H1 (cell line): ENCODE measurements at regions not wholly inside any gene's neighbourhood (a gene's known extent, or its start where the extent isn't known, plus 50 kb on each side); places are given as distances from the start of the nearest gene placed in this dataset.
"Not testable (repeated sequence)": the region's sequence is repeated elsewhere in the genome, so short reads cannot be mapped to it uniquely, and the experiment has no call there.

Experiments used
- CTCF ChIA-PET: fragments of 300-600 bp; sonication (Branson Sonifier 250); formaldehyde crosslinking; loops from one replicate; lab custom pipeline; 2021; ENCODE audit not compliant: partially characterized antibody; lab: Charles Lee
- POLR2A ChIA-PET: fragments of 300-600 bp; sonication (Branson Sonifier 250); formaldehyde crosslinking; loops from one replicate; lab custom pipeline; 2021; ENCODE audit warnings: inconsistent platforms; ENCODE audit not compliant: partially characterized antibody; lab: Charles Lee
- DNase-seq, 2 experiments: peaks; one replicate each; pipeline versions ENCODE4 v3.0.0 to v3.0.0-alpha.2; 2010 to 2022; ENCODE audit warnings: low spot score in 2 of 2, low read depth in 1 of 2, mixed read lengths in 1 of 2
- FAIRE-seq: peaks from 2 replicates; lab custom pipeline; 2011; peaks lifted over from hg19 to GRCh38; lab: Jason Lieb, UNC
- H2AFZ ChIP-seq: 2 replicates; pipeline ENCODE4 v1.8.1; 2012; ENCODE audit warnings: low read length, inconsistent platforms
- H2AK5ac ChIP-seq: 2 replicates; pipeline ENCODE4 v1.6.1; 2013; ENCODE audit warnings: low read depth, low read length
- H2BK120ac ChIP-seq: replicated peaks from 2 replicates; pipeline ENCODE3; 2013; ENCODE audit warnings: low read depth, low read length, inconsistent platforms
- H2BK12ac ChIP-seq: 2 replicates; pipeline ENCODE4 v1.6.1; 2013; ENCODE audit warnings: low read depth, low read length
- H2BK15ac ChIP-seq: 2 replicates; pipeline ENCODE4 v1.6.1; 2013; ENCODE audit warnings: low read length
- H2BK20ac ChIP-seq: 2 replicates; pipeline ENCODE4 v1.6.1; 2013; ENCODE audit warnings: low read length
- H2BK5ac ChIP-seq: 2 replicates; pipeline ENCODE4 v1.6.1; 2013; ENCODE audit warnings: low read depth, low read length
- H3K14ac ChIP-seq: 2 replicates; pipeline ENCODE4 v1.6.1; 2013; ENCODE audit warnings: inconsistent platforms; ENCODE audit not compliant: insufficient read length
- H3K18ac ChIP-seq: 2 replicates; pipeline ENCODE4 v1.6.1; 2013; ENCODE audit warnings: low read length; ENCODE audit errors: extremely low read depth
- H3K23ac ChIP-seq: 2 replicates; pipeline ENCODE4 v1.6.1; 2013; ENCODE audit warnings: inconsistent platforms; ENCODE audit not compliant: insufficient read length
- H3K23me2 ChIP-seq: 2 replicates; pipeline ENCODE4 v1.6.1; 2013; ENCODE audit warnings: low read depth, low read length
- H3K27ac ChIP-seq: 2 replicates; pipeline ENCODE4 v1.6.1; 2011; ENCODE audit warnings: low read depth, low read length, inconsistent platforms
- H3K27me3 ChIP-seq, 4 experiments: replicated peaks in 1 of 4; 1 replicate in 1 of 4; 2 replicates in 3 of 4; pipeline versions ENCODE4 v1.6.1 to v1.8.1; 2011 to 2013; ENCODE audit warnings: low read length in 3 of 4, mild to moderate bottlenecking in 3 of 4, inconsistent platforms in 2 of 4, mixed read lengths in 2 of 4, moderate library complexity in 1 of 4; ENCODE audit not compliant: control insufficient read depth in 3 of 4, insufficient read depth in 3 of 4; ENCODE audit errors: extremely low read depth in 1 of 4
- H3K36me3 ChIP-seq, 4 experiments: 2 replicates each; pipeline versions ENCODE4 v1.6.1 to v1.8.1; 2011 to 2013; ENCODE audit warnings: mild to moderate bottlenecking in 4 of 4, low read length in 3 of 4, moderate library complexity in 2 of 4, control low read depth in 1 of 4, inconsistent platforms in 1 of 4; ENCODE audit not compliant: insufficient read depth in 4 of 4, control insufficient read depth in 2 of 4
- H3K4ac ChIP-seq: replicated peaks from 2 replicates; pipeline ENCODE3; 2013; ENCODE audit warnings: low read length, low read depth, mixed read lengths, inconsistent platforms; ENCODE audit not compliant: insufficient read length
- H3K4me1 ChIP-seq, 4 experiments: replicated peaks in 1 of 4; 1 replicate in 1 of 4; 2 replicates in 3 of 4; pipeline versions ENCODE4 v1.6.1 to v1.8.1; 2011 to 2013; ENCODE audit warnings: low read length in 3 of 4, inconsistent platforms in 2 of 4, mixed read lengths in 1 of 4; ENCODE audit not compliant: insufficient read depth in 4 of 4, control insufficient read depth in 3 of 4
- H3K4me2 ChIP-seq, 2 experiments: 2 replicates each; pipeline versions ENCODE4 v1.6.1 to v1.8.1; 2011 to 2013; ENCODE audit warnings: low read depth in 2 of 2, low read length in 2 of 2, control low read depth in 1 of 2, inconsistent platforms in 1 of 2, mild to moderate bottlenecking in 1 of 2; ENCODE audit not compliant: insufficient read depth in 1 of 2
- H3K4me3 ChIP-seq, 4 experiments: fragments of 200-600, 300-600 bp in 1 of 4; sonication (generic), shearing (Covaris generic), sonication (Bioruptor Twin) in 1 of 4; 2 replicates each; pipeline versions ENCODE4 v1.5.1 to v1.8.1; 2011 to 2016; ENCODE audit warnings: low read length in 4 of 4, low read depth in 3 of 4, control low read depth in 2 of 4, inconsistent platforms in 2 of 4, mild to moderate bottlenecking in 2 of 4, mixed read lengths in 1 of 4, moderate library complexity in 1 of 4; ENCODE audit not compliant: insufficient read depth in 2 of 4; ENCODE audit errors: extremely low read depth in 1 of 4
- H3K56ac ChIP-seq: replicated peaks from 2 replicates; pipeline ENCODE3; 2013; ENCODE audit warnings: low read depth, mild to moderate bottlenecking, mixed read lengths, low read length, inconsistent platforms; ENCODE audit not compliant: insufficient read length
- H3K79me1 ChIP-seq: 2 replicates; pipeline ENCODE4 v1.6.1; 2013; ENCODE audit warnings: low read depth, low read length, control low read depth
- H3K79me2 ChIP-seq, 2 experiments: 2 replicates each; pipeline versions ENCODE4 v1.6.1 to v1.8.1; 2012 to 2013; ENCODE audit warnings: low read length in 2 of 2, mild to moderate bottlenecking in 2 of 2, inconsistent platforms in 1 of 2; ENCODE audit not compliant: insufficient read depth in 2 of 2, control insufficient read depth in 1 of 2
- H3K9ac ChIP-seq, 4 experiments: replicated peaks in 1 of 4; 1 replicate in 1 of 4; 2 replicates in 3 of 4; pipeline versions ENCODE4 v1.6.1 to v1.8.1; 2011 to 2013; ENCODE audit warnings: low read depth in 3 of 4, low read length in 3 of 4, control low read depth in 2 of 4, mild to moderate bottlenecking in 2 of 4, moderate library complexity in 2 of 4, inconsistent platforms in 1 of 4; ENCODE audit errors: extremely low read depth in 1 of 4
- H3K9me3 ChIP-seq, 2 experiments: 2 replicates each; pipeline versions ENCODE4 v1.6.1 to v1.8.1; 2012 to 2013; ENCODE audit warnings: mild to moderate bottlenecking in 2 of 2, moderate library complexity in 2 of 2, control low read depth in 1 of 2, inconsistent platforms in 1 of 2, low read depth in 1 of 2, low read length in 1 of 2, mixed read lengths in 1 of 2; ENCODE audit not compliant: insufficient read depth in 2 of 2
- H4K20me1 ChIP-seq, 2 experiments: replicated peaks in 1 of 2; 2 replicates each; pipeline versions ENCODE3 to v1.8.1; 2011 to 2013; ENCODE audit warnings: inconsistent platforms in 2 of 2, low read length in 2 of 2, mild to moderate bottlenecking in 1 of 2; ENCODE audit not compliant: insufficient read depth in 2 of 2, control insufficient read depth in 1 of 2
- H4K5ac ChIP-seq: 2 replicates; pipeline ENCODE4 v1.6.1; 2013; ENCODE audit warnings: low read length, low read depth, mixed read lengths, inconsistent platforms; ENCODE audit not compliant: insufficient read length
- H4K8ac ChIP-seq: 2 replicates; pipeline ENCODE4 v1.8.0; 2013; ENCODE audit warnings: mild to moderate bottlenecking, moderate library complexity, low read length, inconsistent platforms; ENCODE audit not compliant: insufficient read depth; ENCODE audit errors: extremely low read depth
- H4K91ac ChIP-seq: replicated peaks from 2 replicates; pipeline ENCODE3; 2013; ENCODE audit warnings: low read length, mixed read lengths, inconsistent platforms; ENCODE audit not compliant: insufficient read length
- CREB1 ChIP-seq: IDR thresholded peaks from 2 replicates; pipeline ENCODE4 v1.6.1; 2012; ENCODE audit warnings: inconsistent platforms
- SIN3A ChIP-seq, 2 experiments: IDR thresholded peaks in 1 of 2; conservative IDR thresholded peaks in 1 of 2; 2 replicates each; pipeline ENCODE4 v1.6.1; 2011 to 2012; ENCODE audit warnings: low read length in 2 of 2, improper control_type of control experiment in 1 of 2, low read depth in 1 of 2, mild to moderate bottlenecking in 1 of 2
- SP1 ChIP-seq: IDR thresholded peaks from 2 replicates; pipeline ENCODE4 v1.6.1; 2011; ENCODE audit warnings: low read depth, low read length
- WGBS, 2 experiments: shearing (Covaris generic) in 1 of 2; methylation state at CpG; one replicate each; pipeline versions ENCODE4 v1.1.6 to v1.1.7; 2013 to 2015; ENCODE audit warnings: low lambda C conversion rate in 2 of 2, mixed read lengths in 2 of 2, inconsistent platforms in 1 of 2, low coverage in 1 of 2, missing lambda C conversion rate in 1 of 2; ENCODE audit not compliant: insufficient replicate concordance in 2 of 2, insufficient coverage in 1 of 2, insufficient read length in 1 of 2; ENCODE audit errors: extremely low coverage in 1 of 2, missing lambda C conversion rate in 1 of 2; 5-methylcytosine and 5-hydroxymethylcytosine counted together

DNA sequence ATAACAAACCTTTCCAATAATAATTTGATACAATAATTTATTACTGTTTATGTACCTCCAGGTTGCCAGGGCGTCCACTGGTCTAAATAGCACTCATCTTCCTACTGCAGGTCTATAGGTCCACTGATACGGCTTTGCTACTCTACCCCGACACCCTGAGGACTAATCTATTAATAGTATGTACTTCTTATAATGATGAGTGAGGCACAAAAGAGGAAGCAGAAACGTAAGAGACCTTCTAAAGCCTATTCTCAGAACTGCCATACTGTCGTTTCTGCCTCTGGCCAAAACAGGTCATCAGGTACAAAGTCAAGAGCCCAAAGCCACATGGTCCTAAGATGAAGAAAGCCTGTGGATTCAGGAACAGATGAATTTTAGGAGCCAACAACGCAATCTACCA, 163.2 kb upstream of the GRM7 start:
- DNase-seq = no peak
- Histone ChIP-seq H2AFZ (no peak overlapping the region), H2BK12ac (no peak overlapping the region), H2BK15ac (no peak overlapping the region), H3K4me1 (peaks cover 0 to 2% (median 0%) of the 10 kb centered on the region in 4 experiments; a peak in 1 of 7 replicates), H3K27ac (no peak overlapping the region), H2BK20ac (no peak overlapping the region), H2AK5ac (no peak overlapping the region), H2BK120ac (no peak overlapping the region), H4K8ac (no peak overlapping the region), H3K4me2 (no peak overlapping the region), H4K5ac (no peak overlapping the region), H3K56ac (no peak overlapping the region), H3K9ac (no peak overlapping the region), H3K4ac (no peak overlapping the region), H3K23me2 (no peaks in the 10 kb centered on the region), H3K23ac (no peak overlapping the region), H4K20me1 (no peaks in the 10 kb centered on the region), H3K79me1 (no peaks in the 10 kb centered on the region), H3K9me3 (no peaks in the 10 kb centered on the region; a peak in 1 of 4 replicates), H3K4me3 (no peak overlapping the region), H3K27me3 (no peaks in the 10 kb centered on the region), H3K14ac (no peak overlapping the region), H3K36me3 (no peaks in the 10 kb centered on the region), H3K18ac (no peak overlapping the region), H3K79me2 (no peaks in the 10 kb centered on the region), H2BK5ac (no peak overlapping the region), H4K91ac (no peak overlapping the region)
- ChIA-PET POLR2A (no interaction called here), CTCF (no interaction called here)
- 88% methylated on average over 6 of the region's 6 CpGs; no CpG with 5 or more reads in 1 of the 2 experiments for WGBS, 2 experiments
- TF ChIP-seq CREB1 (no peak), SIN3A (conservative IDR thresholded peaks at IDR 0.05 in 1 of 2, IDR thresholded peaks at IDR 0.05 in 1 of 2; ENCODE audit: low read depth in 1 of 2, low read length in 2 of 2) (no peak), SP1 (no peak)
- no peak for FAIRE-seq

DNA sequence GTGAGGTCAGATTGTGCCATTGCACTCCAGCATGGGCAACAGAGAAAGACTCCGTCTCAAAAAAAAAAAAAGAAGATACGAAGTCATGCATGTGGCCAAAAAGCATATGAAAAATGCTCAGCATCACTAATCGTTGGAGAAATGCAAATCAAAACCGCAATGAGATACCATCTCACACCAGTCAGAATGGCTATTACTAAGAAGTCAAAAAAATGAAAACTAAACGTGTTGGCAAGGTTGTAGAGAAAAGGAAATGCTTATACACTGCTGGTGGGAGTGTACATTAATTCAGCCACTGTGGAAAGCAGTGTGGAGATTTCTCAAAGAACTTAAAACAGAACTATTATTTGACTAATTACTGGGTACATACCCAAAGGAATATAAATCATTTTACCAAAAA, 156.1 kb upstream of the GRM7 start:
- H4K91ac ChIP-seq, H3K4ac ChIP-seq, POLR2A ChIA-PET, H4K20me1 ChIP-seq, H2BK20ac ChIP-seq, H2BK15ac ChIP-seq, H4K8ac ChIP-seq, H3K27ac ChIP-seq, H3K23ac ChIP-seq, H3K4me2 ChIP-seq, H3K18ac ChIP-seq, H2BK12ac ChIP-seq, FAIRE-seq, H3K27me3 ChIP-seq, H2AK5ac ChIP-seq, H3K4me1 ChIP-seq, H2AFZ ChIP-seq, H3K56ac ChIP-seq, H3K36me3 ChIP-seq, H3K79me1 ChIP-seq, H3K23me2 ChIP-seq, H2BK120ac ChIP-seq, H4K5ac ChIP-seq, H3K79me2 ChIP-seq, H3K4me3 ChIP-seq, DNase-seq, H3K14ac ChIP-seq, CTCF ChIA-PET, H3K9ac ChIP-seq, H3K9me3 ChIP-seq, H2BK5ac ChIP-seq: not testable (repeated sequence)
- WGBS, 2 experiments = 75% methylated on average over 5 of the region's 5 CpGs; no CpG with 5 or more reads in 1 of the 2 experiments
